Breast epithelium (tissue), 4 donors: ENCODE measurements at regions not wholly inside any gene's neighbourhood (a gene's known extent, or its start where the extent isn't known, plus 50 kb on each side); places are given as distances from the start of the nearest gene placed in this dataset.

Experiments
- DNase-seq, 2 donors: peaks; one replicate each; pipeline ENCODE4 v3.0.0-alpha.2; 2019; ENCODE audit warnings: low spot score in 2 of 2
- H3K27ac ChIP-seq, 2 donors: fragments of 200-600 bp; sonication (generic) in 1 of 2; one replicate each; pipeline ENCODE4 v1.5.1; 2016 to 2019; ENCODE audit warnings: mild to moderate bottlenecking in 1 of 2
- H3K27me3 ChIP-seq, 2 donors: fragments of 200-600 bp; sonication (generic) in 1 of 2; one replicate each; pipeline versions ENCODE4 v1.5.1 to v1.6.0; 2017 to 2019; ENCODE audit warnings: control low read depth in 1 of 2, mild to moderate bottlenecking in 1 of 2
- H3K36me3 ChIP-seq: fragments of 200-600 bp; one replicate; pipeline ENCODE4 v1.5.1; 2019
- H3K4me1 ChIP-seq, 2 donors: fragments of 200-600 bp; sonication (generic); one replicate each; pipeline ENCODE4 v1.5.1; 2016 to 2019; ENCODE audit warnings: control low read depth in 1 of 2
- H3K4me3 ChIP-seq, 3 donors: fragments of 200-600 bp; sonication (generic); 1 replicate in 2 of 3; 2 replicates in 1 of 3; pipeline ENCODE4 v1.5.1; 2016 to 2019; ENCODE audit warnings: mild to moderate bottlenecking in 3 of 3, moderate library complexity in 2 of 3
- H3K9me3 ChIP-seq, 2 donors: fragments of 200-600 bp; sonication (generic) in 1 of 2; one replicate each; pipeline ENCODE4 v1.5.1; 2016 to 2019; ENCODE audit warnings: control low read depth in 1 of 2
- CTCF ChIP-seq, 3 donors: fragments of 450-650 bp; IDR thresholded peaks; one replicate each; pipeline ENCODE4 v1.5.1; 2016 to 2017; ENCODE audit warnings: antibody characterized with exemption in 3 of 3, mild to moderate bottlenecking in 3 of 3, moderate library complexity in 3 of 3
- POLR2A ChIP-seq: fragments of 450-650 bp; IDR thresholded peaks from one replicate; pipeline ENCODE4 v1.6.1; 2016; ENCODE audit warnings: antibody characterized with exemption, mild to moderate bottlenecking, moderate library complexity
- POLR2AphosphoS5 ChIP-seq, 3 donors: sonication (generic); formaldehyde crosslinking; IDR thresholded peaks; one replicate each; pipeline ENCODE4 v1.6.1; 2017; ENCODE audit warnings: antibody characterized with exemption in 3 of 3
- intact Hi-C: fragments of 100-400 bp; cut with DNase I; formaldehyde crosslinking; loops from one replicate; pipeline ENCODE4 v1.15.1; 2023; ENCODE audit warnings: low total_unique reads

GRCh38 chr5:168187614-168188013 lies 103.8 kb upstream of the WWC1 start:
- H3K4me1 ChIP-seq = no peaks in the 10 kb centered on the region
- no peak for TF ChIP-seq POLR2AphosphoS5 (IDR thresholded peaks at IDR 0.05)
- TF ChIP-seq CTCF (IDR thresholded peaks at IDR 0.05) = no peak
- no peak for TF ChIP-seq POLR2A
- no peak overlapping the region for H3K4me3 ChIP-seq
- no peak overlapping the region for H3K27ac ChIP-seq
- no peaks in the 10 kb centered on the region for H3K27me3 ChIP-seq
- H3K36me3 ChIP-seq = no peaks in the 10 kb centered on the region
- intact Hi-C loops = no loop called here
- no peaks in the 10 kb centered on the region for H3K9me3 ChIP-seq
- no peak for DNase-seq

GRCh38 chr5:168188182-168188581 lies 103.3 kb upstream of the WWC1 start:
- Histone ChIP-seq H3K27ac (no peak overlapping the region), H3K27me3 (no peaks in the 10 kb centered on the region), H3K36me3 (no peaks in the 10 kb centered on the region), H3K9me3 (no peaks in the 10 kb centered on the region), H3K4me1 (no peaks in the 10 kb centered on the region), H3K4me3 (no peak overlapping the region)
- no peak for TF ChIP-seq POLR2A
- no peak for TF ChIP-seq CTCF (IDR thresholded peaks at IDR 0.05)
- no peak for TF ChIP-seq POLR2AphosphoS5 (IDR thresholded peaks at IDR 0.05)
- DNase-seq = no peak
- intact Hi-C loops = no loop called here

- intact Hi-C loops = no loop called here
- H3K27me3 ChIP-seq = peaks cover 0 to 8% of the 10 kb centered on the region in 2 donors
- H3K27ac ChIP-seq = no peak overlapping the region
- DNase-seq = no peak
- no peaks in the 10 kb centered on the region for H3K36me3 ChIP-seq
- no peak for TF ChIP-seq POLR2AphosphoS5 (IDR thresholded peaks at IDR 0.05)
- TF ChIP-seq CTCF (IDR thresholded peaks at IDR 0.05) = no peak
- TF ChIP-seq POLR2A = no peak
- no peaks in the 10 kb centered on the region for H3K4me1 ChIP-seq
- H3K4me3 ChIP-seq = no peak overlapping the region
- H3K9me3 ChIP-seq = no peaks in the 10 kb centered on the region
Measured at GRCh38 chr5:168192120-168192519, 99.3 kb upstream of the WWC1 start.

- Histone ChIP-seq H3K36me3 (no peaks in the 10 kb centered on the region), H3K4me3 (no peak overlapping the region), H3K4me1 (no peaks in the 10 kb centered on the region), H3K27ac (no peak overlapping the region), H3K9me3 (no peaks in the 10 kb centered on the region), H3K27me3 (peaks cover 0 to 8% of the 10 kb centered on the region in 2 donors)
- DNase-seq = no peak
- TF ChIP-seq POLR2A = no peak
- no peak for TF ChIP-seq CTCF (IDR thresholded peaks at IDR 0.05)
- TF ChIP-seq POLR2AphosphoS5 (IDR thresholded peaks at IDR 0.05) = no peak
- intact Hi-C loops = no loop called here
Measured at GRCh38 chr5:168193493-168194250, 97.8 kb upstream of the WWC1 start.

GRCh38 chr5:168195110-168195509 lies 96.3 kb upstream of the WWC1 start:
- Histone ChIP-seq H3K4me3 (no peak overlapping the region), H3K4me1 (no peaks in the 10 kb centered on the region), H3K27ac (no peak overlapping the region), H3K9me3 (no peaks in the 10 kb centered on the region), H3K27me3 (peaks cover 0 to 8% of the 10 kb centered on the region in 2 donors), H3K36me3 (no peaks in the 10 kb centered on the region)
- no peak for TF ChIP-seq POLR2AphosphoS5 (IDR thresholded peaks at IDR 0.05)
- TF ChIP-seq CTCF (IDR thresholded peaks at IDR 0.05) = no peak
- no peak for TF ChIP-seq POLR2A
- DNase-seq = no peak
- intact Hi-C loops = no loop called here
